A673 (cell line): ENCODE measurements at regions not wholly inside any gene's neighbourhood (a gene's known extent, or its start where the extent isn't known, plus 50 kb on each side); places are given as distances from the start of the nearest gene placed in this dataset.

ENCODE experiments used
- CTCF ChIP-seq: fragments of 300-800, 200-600 bp; sonication (generic); conservative IDR thresholded peaks from 2 replicates; pipeline ENCODE4 v1.5.1; 2017; ENCODE audit warnings: low read depth, mild to moderate bottlenecking, antibody characterized with exemption, low read length, moderate library complexity, mixed read lengths
- EZH2 ChIP-seq: fragments of 200-600 bp; sonication (generic); IDR thresholded peaks from 2 replicates; pipeline ENCODE4 v1.6.1; 2017; ENCODE audit warnings: borderline replicate concordance, low read depth, mild to moderate bottlenecking, mixed read lengths, antibody characterized with exemption, low read length; ENCODE audit not compliant: poor library complexity, severe bottlenecking

GRCh38 chr10:8527773-8528172 is 473.3 kb downstream of the GATA3 start:
- TF ChIP-seq CTCF (no peak), EZH2 (no peak)
